ENCODE measurements at regions not wholly inside any gene's neighbourhood (a gene's known extent, or its start where the extent isn't known, plus 50 kb on each side); places are given as distances from the start of the nearest gene placed in this dataset.

DNA sequence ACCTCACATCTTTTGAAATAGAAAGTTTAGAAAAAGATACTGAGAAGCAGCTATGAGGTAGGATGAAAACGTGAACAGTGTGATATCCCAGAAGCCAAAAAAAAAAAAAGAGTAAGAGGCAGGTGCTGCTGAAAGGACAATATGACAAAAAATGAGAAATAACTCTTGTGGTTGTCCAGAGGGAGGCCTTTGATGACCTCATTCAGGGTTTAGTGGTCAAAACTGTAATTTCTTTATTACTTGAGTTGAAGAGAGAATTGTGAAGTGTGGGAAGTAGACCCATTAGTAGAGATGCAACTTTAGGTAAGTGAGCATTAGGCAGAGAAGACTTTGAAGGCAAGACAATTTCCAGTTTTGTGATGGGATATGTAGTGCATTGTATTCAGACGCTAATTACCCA is 1306.3 kb upstream of the ACO1 start:
- H3K9me3 Mint-ChIP-seq (ENCODE audit: low read depth), result no peaks in the 10 kb centered on the region
- H3K4me1 Mint-ChIP-seq, result no peaks in the 10 kb centered on the region
- CTCF ChIA-PET, result no interaction called here
- H3K36me3 Mint-ChIP-seq, result no peaks in the 10 kb centered on the region
- H3K27me3 Mint-ChIP-seq, result no peaks in the 10 kb centered on the region
- ATAC-seq (no peak), DNase-seq (no peak)
- H3K4me3 Mint-ChIP-seq, result no peak overlapping the region
- H3K27ac Mint-ChIP-seq, result no peak overlapping the region

DNA sequence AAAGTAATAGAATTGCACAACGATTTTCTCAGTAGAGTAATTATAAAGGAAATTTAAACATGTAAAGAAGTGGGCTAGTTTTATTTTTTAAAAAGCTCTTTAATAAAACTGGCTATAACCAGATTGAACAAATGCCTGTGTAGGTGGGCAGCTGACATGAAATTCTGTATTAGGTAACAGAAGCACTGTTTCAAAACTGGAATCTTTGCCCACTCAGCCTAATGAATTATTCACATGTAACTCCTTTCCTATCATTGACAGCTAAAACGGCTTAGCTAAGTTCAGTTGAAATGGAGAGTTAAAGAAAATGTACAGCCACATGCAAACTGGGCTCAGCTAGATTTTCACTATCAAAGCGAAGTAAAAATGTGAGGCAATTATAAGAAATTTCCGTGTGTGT is 1300.1 kb upstream of the ACO1 start:
- Mint-ChIP-seq H3K27me3 (no peaks in the 10 kb centered on the region), H3K4me1 (no peaks in the 10 kb centered on the region), H3K4me3 (no peak overlapping the region), H3K27ac (no peak overlapping the region), H3K9me3 (ENCODE audit: low read depth) (no peaks in the 10 kb centered on the region), H3K36me3 (no peaks in the 10 kb centered on the region)
- CTCF ChIA-PET, result no interaction called here
- ATAC-seq, result no peak
- no peak for DNase-seq

DNA sequence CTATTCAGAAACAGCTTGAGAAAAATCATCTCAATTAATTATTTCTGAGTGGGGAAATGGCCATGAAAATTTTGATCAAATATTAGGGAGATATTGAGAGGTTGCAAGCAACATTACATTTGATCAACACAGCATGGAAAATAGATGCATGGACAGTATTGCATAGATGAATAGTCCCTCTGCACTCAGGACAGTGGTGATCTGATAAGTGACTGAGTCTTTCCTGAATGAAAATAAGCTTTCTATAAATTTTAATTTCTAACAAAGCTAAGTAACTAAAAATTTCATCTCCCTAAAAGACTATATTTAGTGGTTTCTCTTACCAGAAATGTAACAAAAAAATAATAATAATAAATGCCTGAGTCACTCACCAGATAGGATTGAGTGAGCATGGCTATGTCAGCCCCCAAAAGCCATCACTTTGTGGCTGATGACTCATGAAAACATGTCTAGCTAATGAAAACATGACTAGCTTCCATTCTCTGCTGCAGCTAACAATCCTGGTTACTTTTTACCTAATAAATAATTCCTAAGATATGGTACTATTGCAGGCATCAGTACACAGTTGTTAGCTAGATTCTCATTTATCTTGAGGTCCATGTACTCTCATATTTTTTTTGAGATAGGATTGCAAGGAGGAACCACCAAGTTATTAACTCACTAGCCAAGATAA is 1294.8 kb upstream of the ACO1 start:
- CTCF ChIA-PET, result interaction anchor here (1.2 kb wide), 1 partner anchor 9 kb away, joined by 3 read pairs; no protein-coding TSS in a partner anchor

DNA sequence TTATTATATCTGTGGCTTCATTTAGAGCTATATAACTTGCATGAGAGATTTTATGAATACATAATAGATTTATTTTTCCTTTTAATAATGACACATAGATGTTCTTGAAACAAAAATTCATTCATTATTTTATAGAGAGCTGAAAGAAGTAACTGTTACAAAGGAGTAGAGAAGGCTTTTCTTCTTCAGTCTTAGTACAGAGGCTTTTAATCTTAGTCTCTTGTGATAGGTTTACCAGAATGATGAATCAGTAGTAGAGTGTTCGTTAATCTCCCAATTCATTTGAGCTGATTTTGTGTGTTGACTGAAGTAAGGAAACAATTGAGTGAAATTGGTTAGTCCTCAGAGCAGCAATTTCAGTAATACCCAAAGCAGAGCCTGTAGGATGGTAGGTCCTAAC is 1284.1 kb upstream of the ACO1 start:
- Mint-ChIP-seq H3K27ac (no peak overlapping the region), H3K27me3 (peaks cover 3% of the 10 kb centered on the region), H3K4me1 (no peaks in the 10 kb centered on the region), H3K36me3 (no peaks in the 10 kb centered on the region), H3K9me3 (ENCODE audit: low read depth) (no peaks in the 10 kb centered on the region), H3K4me3 (no peak overlapping the region)
- no peak for ATAC-seq
- no peak for DNase-seq
- CTCF ChIA-PET, result no interaction called here

More for the DNA sequence above, 1294.8 kb upstream of the ACO1 start:
- ATAC-seq (no peak), DNase-seq (no peak)
- Mint-ChIP-seq H3K9me3 (ENCODE audit: low read depth) (no peaks in the 10 kb centered on the region), H3K27ac (no peak overlapping the region), H3K27me3 (no peaks in the 10 kb centered on the region), H3K4me3 (no peak overlapping the region), H3K36me3 (no peaks in the 10 kb centered on the region), H3K4me1 (no peaks in the 10 kb centered on the region)

- Mint-ChIP-seq H3K27me3 (peaks cover 3% of the 10 kb centered on the region), H3K4me1 (no peaks in the 10 kb centered on the region), H3K36me3 (no peaks in the 10 kb centered on the region), H3K27ac (no peak overlapping the region), H3K4me3 (no peak overlapping the region), H3K9me3 (ENCODE audit: low read depth) (no peaks in the 10 kb centered on the region)
- CTCF ChIA-PET, result no interaction called here
- no peak for ATAC-seq
- no peak for DNase-seq
Observed at GRCh38 chr9:31103836-31104235, 1280.6 kb upstream of the ACO1 start.

DNA sequence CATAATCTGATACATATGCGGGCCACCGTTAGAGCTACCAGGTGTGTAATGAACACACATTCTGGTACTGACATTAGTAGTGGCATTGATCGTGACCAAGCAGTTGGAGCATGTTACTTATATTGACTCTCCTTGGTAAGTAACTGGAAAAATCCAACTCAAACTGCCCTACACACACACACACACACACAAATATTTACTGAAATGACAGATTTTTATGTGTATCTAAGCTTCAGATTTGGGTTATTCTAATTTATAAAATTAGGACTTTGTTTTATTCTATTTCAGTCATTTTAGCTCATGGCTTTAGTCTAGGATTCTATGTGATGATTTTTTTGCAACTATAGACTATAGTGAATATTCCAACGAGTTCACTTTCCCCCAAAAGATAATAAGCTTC is 1280.2 kb upstream of the ACO1 start:
- no peak for DNase-seq
- no peaks in the 10 kb centered on the region for H3K36me3 Mint-ChIP-seq
- H3K9me3 Mint-ChIP-seq (ENCODE audit: low read depth), result no peaks in the 10 kb centered on the region
- no peak for ATAC-seq
- no peak overlapping the region for H3K4me3 Mint-ChIP-seq
- no peak overlapping the region for H3K27ac Mint-ChIP-seq
- no peaks in the 10 kb centered on the region for H3K4me1 Mint-ChIP-seq
- H3K27me3 Mint-ChIP-seq, result peaks cover 3% of the 10 kb centered on the region
- CTCF ChIA-PET, result no interaction called here

DNA sequence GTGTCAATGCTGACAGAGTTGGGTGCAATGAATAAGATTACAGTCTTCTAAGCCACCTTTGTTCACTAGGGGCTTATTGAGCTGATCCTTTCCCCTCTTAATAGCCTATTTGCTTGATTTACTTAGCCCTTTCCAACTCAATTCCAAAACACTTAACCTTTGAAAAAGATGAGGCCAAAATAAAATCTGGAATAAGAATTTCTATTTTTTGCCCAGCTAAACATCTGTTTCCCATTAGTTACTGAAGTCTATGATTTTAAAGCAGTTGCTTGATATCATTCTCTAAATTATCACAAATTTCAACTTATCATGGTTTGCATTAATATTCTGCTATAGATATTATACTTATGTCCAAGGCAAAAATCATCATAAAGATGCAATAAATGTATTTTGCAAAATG is 1272.0 kb upstream of the ACO1 start:
- H3K36me3 Mint-ChIP-seq, result no peaks in the 10 kb centered on the region
- no peak for DNase-seq
- H3K9me3 Mint-ChIP-seq (ENCODE audit: low read depth), result no peaks in the 10 kb centered on the region
- H3K27me3 Mint-ChIP-seq, result no peaks in the 10 kb centered on the region
- H3K27ac Mint-ChIP-seq, result no peak overlapping the region
- H3K4me1 Mint-ChIP-seq, result no peaks in the 10 kb centered on the region
- H3K4me3 Mint-ChIP-seq, result no peak overlapping the region
- CTCF ChIA-PET, result no interaction called here
- no peak for ATAC-seq

DNA sequence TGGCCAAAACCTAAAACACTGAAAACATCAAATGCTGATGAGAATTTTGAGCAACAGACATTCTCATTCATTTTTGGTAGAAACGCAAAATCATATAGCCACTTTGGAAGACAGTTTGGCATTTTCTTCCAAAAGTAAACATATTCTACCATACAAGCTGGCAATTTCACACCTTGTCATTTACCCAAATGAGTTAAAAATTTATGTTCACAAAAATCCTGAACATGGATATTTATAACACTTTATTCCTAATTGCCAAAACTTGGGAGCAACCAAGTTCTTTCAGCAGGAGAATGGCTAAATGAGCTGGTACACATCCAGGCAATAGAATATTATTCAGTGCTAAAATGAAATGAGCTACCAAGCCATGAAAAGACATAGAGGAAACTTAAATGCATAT is 1270.1 kb upstream of the ACO1 start:
- DNase-seq (no peak), ATAC-seq (no peak)
- H3K27me3 Mint-ChIP-seq, result no peaks in the 10 kb centered on the region
- no peaks in the 10 kb centered on the region for H3K36me3 Mint-ChIP-seq
- H3K9me3 Mint-ChIP-seq (ENCODE audit: low read depth), result no peaks in the 10 kb centered on the region
- no peak overlapping the region for H3K4me3 Mint-ChIP-seq
- CTCF ChIA-PET, result no interaction called here
- no peak overlapping the region for H3K27ac Mint-ChIP-seq
- no peaks in the 10 kb centered on the region for H3K4me1 Mint-ChIP-seq

DNA sequence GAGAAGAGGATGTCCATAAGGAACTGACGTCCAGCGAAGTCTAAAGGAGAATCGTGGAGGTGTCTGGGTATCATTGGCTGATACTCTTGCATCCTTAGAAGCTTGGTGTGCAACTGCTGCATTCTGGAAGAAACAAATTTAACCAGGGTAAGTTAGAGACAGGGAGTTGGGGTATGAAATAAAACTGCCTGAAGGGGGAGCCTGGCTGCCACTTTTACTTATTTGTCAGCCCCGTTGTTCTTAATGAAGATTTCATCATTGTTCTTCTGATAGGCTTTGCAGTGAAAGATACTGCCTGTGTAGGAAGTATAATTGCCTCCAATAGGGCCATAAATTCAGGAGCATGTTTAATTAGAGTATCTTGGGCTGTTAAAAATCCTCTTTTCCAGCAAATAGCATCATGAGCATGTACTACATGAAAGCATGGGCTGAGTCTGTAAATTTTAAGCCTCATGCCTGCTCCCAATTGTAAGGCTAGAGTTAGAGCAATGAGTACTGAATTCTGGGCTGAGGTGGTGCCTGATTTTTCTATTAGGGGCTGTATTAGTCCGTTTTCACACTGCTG is 1264.5 kb upstream of the ACO1 start:
- H3K27ac Mint-ChIP-seq, result no peak overlapping the region
- H3K4me1 Mint-ChIP-seq, result no peaks in the 10 kb centered on the region
- ATAC-seq (no peak), DNase-seq (no peak)
- peaks cover 3% of the 10 kb centered on the region for H3K9me3 Mint-ChIP-seq (ENCODE audit: low read depth)
- H3K36me3 Mint-ChIP-seq, result no peaks in the 10 kb centered on the region
- H3K27me3 Mint-ChIP-seq, result no peaks in the 10 kb centered on the region
- no peak overlapping the region for H3K4me3 Mint-ChIP-seq
- CTCF ChIA-PET, result no interaction called here

DNA sequence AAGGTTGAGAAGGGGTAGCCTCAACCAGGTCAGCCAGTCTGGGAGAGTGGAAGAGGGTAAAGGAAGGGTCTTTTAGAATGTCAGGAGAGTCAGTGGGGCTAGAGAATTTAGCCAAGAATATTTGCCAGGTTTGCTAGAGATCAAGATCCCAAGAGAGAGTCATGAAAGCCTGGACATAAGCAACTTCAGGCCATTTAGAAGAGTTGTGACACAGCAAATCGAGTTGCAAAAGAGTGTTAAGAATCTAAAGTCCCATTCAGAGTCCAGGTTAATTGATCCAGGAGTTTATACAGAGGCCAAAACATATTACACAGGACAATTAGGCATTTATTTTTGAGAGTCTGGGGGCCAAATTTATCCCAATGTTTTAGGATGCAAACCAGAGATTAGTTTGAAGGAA is 1260.1 kb upstream of the ACO1 start:
- Mint-ChIP-seq H3K36me3 (no peaks in the 10 kb centered on the region), H3K4me3 (no peak overlapping the region), H3K4me1 (no peaks in the 10 kb centered on the region), H3K27me3 (no peaks in the 10 kb centered on the region), H3K9me3 (ENCODE audit: low read depth) (peaks cover 3% of the 10 kb centered on the region), H3K27ac (no peak overlapping the region)
- ATAC-seq (no peak), DNase-seq (no peak)
- CTCF ChIA-PET, result no interaction called here

GRCh38 chr9:31135567-31135966 is 1248.9 kb upstream of the ACO1 start:
- Mint-ChIP-seq H3K4me1 (no peaks in the 10 kb centered on the region), H3K36me3 (no peaks in the 10 kb centered on the region), H3K9me3 (ENCODE audit: low read depth) (no peaks in the 10 kb centered on the region), H3K27me3 (no peaks in the 10 kb centered on the region), H3K27ac (no peak overlapping the region), H3K4me3 (no peak overlapping the region)
- DNase-seq, result no peak
- CTCF ChIA-PET, result no interaction called here
- no peak for ATAC-seq

DNA sequence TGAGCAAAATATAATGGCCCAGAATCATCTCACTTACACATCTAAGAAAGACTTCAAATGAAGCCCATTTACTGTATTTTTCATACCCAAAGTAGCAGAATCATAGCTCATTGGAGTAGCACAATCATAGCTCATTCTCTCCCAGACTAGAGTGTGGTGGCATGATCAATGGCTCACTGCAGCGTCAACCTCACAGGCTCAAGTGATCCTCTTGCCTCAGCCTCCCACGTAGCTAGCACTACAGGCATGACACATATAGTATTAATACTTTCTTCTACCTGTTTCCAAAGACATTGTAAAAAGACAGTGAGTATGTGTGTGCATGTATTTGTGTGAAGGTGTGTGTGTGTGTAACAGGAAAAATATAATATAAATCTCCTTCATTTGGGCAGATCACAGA is 1247.9 kb upstream of the ACO1 start:
- Mint-ChIP-seq H3K27ac (no peak overlapping the region), H3K9me3 (ENCODE audit: low read depth) (no peaks in the 10 kb centered on the region), H3K27me3 (no peaks in the 10 kb centered on the region), H3K4me3 (no peak overlapping the region), H3K36me3 (no peaks in the 10 kb centered on the region), H3K4me1 (no peaks in the 10 kb centered on the region)
- ATAC-seq (no peak), DNase-seq (no peak)
- CTCF ChIA-PET, result no interaction called here

DNA sequence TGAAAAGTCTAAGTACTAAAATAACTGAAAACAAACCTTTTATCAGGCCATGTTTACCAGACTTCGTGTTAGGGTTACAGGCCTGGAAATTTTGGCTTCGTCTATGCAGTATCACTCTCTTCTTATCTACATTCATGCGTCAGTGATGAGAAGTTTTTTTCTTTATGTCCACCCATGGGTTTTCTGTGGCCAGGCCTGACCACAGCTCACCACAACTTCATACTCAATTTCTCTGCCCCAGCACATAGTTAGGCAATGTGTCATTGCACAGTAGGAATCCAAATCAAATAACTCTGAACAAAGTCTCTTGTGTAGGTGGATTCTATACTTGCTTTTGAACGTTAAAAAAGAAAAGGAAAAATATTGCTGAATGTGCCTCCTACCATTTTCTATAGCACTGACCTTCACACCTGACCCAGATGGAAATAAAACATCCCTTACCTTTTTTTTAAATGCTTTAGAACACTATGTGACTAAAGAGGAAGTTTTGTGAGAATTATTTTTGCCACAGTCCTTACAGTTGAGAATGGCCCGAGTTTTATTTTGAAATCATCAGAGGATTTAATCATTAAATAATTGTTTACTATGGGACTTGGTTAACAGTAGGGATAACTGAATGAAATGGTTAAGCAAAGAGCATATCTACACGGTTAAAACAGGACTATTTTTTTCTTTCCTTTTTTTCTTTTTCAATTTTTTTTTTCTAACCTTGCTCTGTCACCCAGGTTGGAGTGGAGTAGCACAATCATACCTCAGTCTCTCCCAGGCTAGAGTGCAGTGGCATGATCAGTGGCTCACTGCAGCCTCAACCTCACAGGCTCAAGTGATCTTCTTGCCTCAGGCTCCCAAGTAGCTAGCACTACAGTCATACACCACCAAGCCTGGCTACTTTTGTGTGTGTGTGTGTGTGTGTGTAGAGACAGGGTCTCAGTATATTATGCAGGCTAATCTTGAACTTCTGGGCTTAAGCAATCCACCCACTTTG is 1247.0 kb upstream of the ACO1 start:
- Mint-ChIP-seq H3K4me3 (no peak overlapping the region), H3K9me3 (ENCODE audit: low read depth) (no peaks in the 10 kb centered on the region), H3K4me1 (no peaks in the 10 kb centered on the region), H3K36me3 (no peaks in the 10 kb centered on the region), H3K27me3 (no peaks in the 10 kb centered on the region), H3K27ac (no peak overlapping the region)
- DNase-seq (no peak), ATAC-seq (no peak)
- CTCF ChIA-PET, result no interaction called here

- no peak overlapping the region for H3K4me3 Mint-ChIP-seq
- DNase-seq (no peak), ATAC-seq (no peak)
- CTCF ChIA-PET, result no interaction called here
- H3K27ac Mint-ChIP-seq, result no peak overlapping the region
- H3K4me1 Mint-ChIP-seq, result no peaks in the 10 kb centered on the region
- H3K36me3 Mint-ChIP-seq, result no peaks in the 10 kb centered on the region
- H3K9me3 Mint-ChIP-seq (ENCODE audit: low read depth), result no peaks in the 10 kb centered on the region
- no peaks in the 10 kb centered on the region for H3K27me3 Mint-ChIP-seq
Observed at GRCh38 chr9:31140316-31140715, 1244.1 kb upstream of the ACO1 start.

Measured in activated CD8-positive, alpha-beta memory T cell treated with anti-CD3 and anti-CD28 coated beads, Interleukin-2, amount 10 ng/mL, durations not matched to agents 7 days and 5 days (primary cell).